Gastrocnemius medialis (tissue), 4 donors: ENCODE measurements at regions not wholly inside any gene's neighbourhood (a gene's known extent, or its start where the extent isn't known, plus 50 kb on each side); places are given as distances from the start of the nearest gene placed in this dataset.

Source experiments
- ATAC-seq, 2 donors: fragments of 150-250 bp; one replicate each; pipeline ENCODE4 v1.9.1; 2016
- DNase-seq, 2 donors: peaks; one replicate each; pipeline ENCODE4 v3.0.0-alpha.2; 2019
- H3K27ac ChIP-seq, 4 donors: fragments of 200-600 bp; sonication (generic); 1 replicate in 1 of 4; 2 replicates in 3 of 4; pipeline ENCODE4 v1.5.1; 2016 to 2018; ENCODE audit warnings: mild to moderate bottlenecking in 2 of 4, moderate library complexity in 1 of 4
- H3K27me3 ChIP-seq, 3 donors: fragments of 200-600 bp; sonication (generic) in 2 of 3; 1 replicate in 1 of 3; 2 replicates in 2 of 3; pipeline versions ENCODE4 v1.5.1 to v1.6.0; 2016 to 2019; ENCODE audit warnings: mild to moderate bottlenecking in 1 of 3, moderate library complexity in 1 of 3
- H3K36me3 ChIP-seq, 2 donors: fragments of 200-600 bp; sonication (generic) in 1 of 2; one replicate each; pipeline ENCODE4 v1.5.1; 2017 to 2018
- H3K4me1 ChIP-seq, 2 donors: fragments of 200-600 bp; sonication (generic) in 1 of 2; one replicate each; pipeline ENCODE4 v1.5.1; 2016 to 2017; ENCODE audit warnings: mild to moderate bottlenecking in 2 of 2
- H3K4me3 ChIP-seq, 4 donors: fragments of 200-600 bp; sonication (generic) in 3 of 4; 1 replicate in 1 of 4; 2 replicates in 3 of 4; pipeline ENCODE4 v1.5.1; 2016 to 2019; ENCODE audit warnings: mild to moderate bottlenecking in 2 of 4
- H3K9me3 ChIP-seq, 3 donors: fragments of 200-600 bp; sonication (generic) in 2 of 3; 1 replicate in 1 of 3; 2 replicates in 2 of 3; pipeline ENCODE4 v1.5.1; 2016 to 2019
- CTCF ChIP-seq, 5 experiments: fragments of 450-650 bp in 3 of 5; fragments of 200-600 bp in 2 of 5; sonication (generic) in 2 of 5; IDR thresholded peaks in 4 of 5; conservative IDR thresholded peaks in 1 of 5; 1 replicate in 4 of 5; 2 replicates in 1 of 5; pipeline ENCODE4 v1.5.1; 2016 to 2019; ENCODE audit warnings: antibody characterized with exemption in 5 of 5, mild to moderate bottlenecking in 3 of 5, moderate library complexity in 3 of 5
- POLR2A ChIP-seq, 2 donors: fragments of 450-650 bp; IDR thresholded peaks; one replicate each; pipeline ENCODE4 v1.6.1; 2017; ENCODE audit warnings: antibody characterized with exemption in 2 of 2, mild to moderate bottlenecking in 2 of 2, moderate library complexity in 2 of 2
- in situ Hi-C, 4 donors: fragments of 200-750 bp; cut with MboI; loops; one replicate each; pipeline versions ENCODE4 v1.15.0 to v1.8.0; 2017; ENCODE audit warnings: low sequenced_read_pairs in 4 of 4
- intact Hi-C: fragments of 100-400 bp; cut with DNase I; formaldehyde crosslinking; loops from one replicate; pipeline ENCODE4 v1.15.1; 2023; ENCODE audit warnings: low total_unique reads

- intact Hi-C loops, result no loop called here
- Histone ChIP-seq H3K4me3 (no peak overlapping the region), H3K27ac (no peak overlapping the region), H3K4me1 (no peaks in the 10 kb centered on the region), H3K9me3 (no peaks in the 10 kb centered on the region), H3K27me3 (no peaks in the 10 kb centered on the region), H3K36me3 (no peaks in the 10 kb centered on the region)
- no peak for ATAC-seq
- in situ Hi-C loops, result no loop called here
- no peak for TF ChIP-seq CTCF (IDR thresholded peaks at IDR 0.05 in 4 of 5, conservative IDR thresholded peaks at IDR 0.05 in 1 of 5)
- no peak for TF ChIP-seq POLR2A (IDR thresholded peaks at IDR 0.05)
- no peak for DNase-seq
These were observed 106.6 kb upstream of the MAP1B start for GRCh38 chr5:72000707-72001106.

- Histone ChIP-seq H3K9me3 (no peaks in the 10 kb centered on the region), H3K36me3 (no peaks in the 10 kb centered on the region), H3K27ac (no peak overlapping the region), H3K27me3 (no peaks in the 10 kb centered on the region), H3K4me1 (no peaks in the 10 kb centered on the region), H3K4me3 (no peak overlapping the region)
- ATAC-seq (no peak), DNase-seq (no peak)
- TF ChIP-seq CTCF (IDR thresholded peaks at IDR 0.05 in 4 of 5, conservative IDR thresholded peaks at IDR 0.05 in 1 of 5) (no peak), POLR2A (IDR thresholded peaks at IDR 0.05) (no peak)
- in situ Hi-C loops, result no loop called here
- intact Hi-C loops, result no loop called here
These were observed 101.6 kb upstream of the MAP1B start for GRCh38 chr5:72005671-72006070.

- Histone ChIP-seq H3K36me3 (no peaks in the 10 kb centered on the region), H3K27ac (no peak overlapping the region), H3K4me3 (no peak overlapping the region), H3K4me1 (no peaks in the 10 kb centered on the region), H3K9me3 (no peaks in the 10 kb centered on the region), H3K27me3 (no peaks in the 10 kb centered on the region)
- ATAC-seq, result no peak
- in situ Hi-C loops (no loop called here), intact Hi-C loops (no loop called here)
- DNase-seq, result no peak
- no peak for TF ChIP-seq CTCF (IDR thresholded peaks at IDR 0.05 in 4 of 5, conservative IDR thresholded peaks at IDR 0.05 in 1 of 5)
- no peak for TF ChIP-seq POLR2A (IDR thresholded peaks at IDR 0.05)
These were observed 100.9 kb upstream of the MAP1B start for GRCh38 chr5:72006361-72006760.

GRCh38 chr5:72007336-72008111 lies 99.8 kb upstream of the MAP1B start:
- in situ Hi-C loops, result no loop called here
- DNase-seq, result no peak
- Histone ChIP-seq H3K27ac (no peak overlapping the region), H3K9me3 (no peaks in the 10 kb centered on the region), H3K4me3 (no peak overlapping the region), H3K27me3 (no peaks in the 10 kb centered on the region), H3K36me3 (no peaks in the 10 kb centered on the region), H3K4me1 (no peaks in the 10 kb centered on the region)
- TF ChIP-seq CTCF (IDR thresholded peaks at IDR 0.05 in 4 of 5, conservative IDR thresholded peaks at IDR 0.05 in 1 of 5) (no peak), POLR2A (IDR thresholded peaks at IDR 0.05) (no peak)
- intact Hi-C loops, result no loop called here
- ATAC-seq, result no peak

- H3K4me3 ChIP-seq, result no peak overlapping the region
- no peaks in the 10 kb centered on the region for H3K36me3 ChIP-seq
- H3K4me1 ChIP-seq, result no peaks in the 10 kb centered on the region
- ATAC-seq (no peak), DNase-seq (no peak)
- no peak overlapping the region for H3K27ac ChIP-seq
- intact Hi-C loops (no loop called here), in situ Hi-C loops (no loop called here)
- TF ChIP-seq CTCF (IDR thresholded peaks at IDR 0.05 in 4 of 5, conservative IDR thresholded peaks at IDR 0.05 in 1 of 5) (no peak), POLR2A (IDR thresholded peaks at IDR 0.05) (no peak)
- H3K9me3 ChIP-seq, result no peaks in the 10 kb centered on the region
- H3K27me3 ChIP-seq, result no peaks in the 10 kb centered on the region
These were observed 98.0 kb upstream of the MAP1B start for GRCh38 chr5:72009280-72009679.
